ENCODE measurements at regions not wholly inside any gene's neighbourhood (a gene's known extent, or its start where the extent isn't known, plus 50 kb on each side); places are given as distances from the start of the nearest gene placed in this dataset.

DNA sequence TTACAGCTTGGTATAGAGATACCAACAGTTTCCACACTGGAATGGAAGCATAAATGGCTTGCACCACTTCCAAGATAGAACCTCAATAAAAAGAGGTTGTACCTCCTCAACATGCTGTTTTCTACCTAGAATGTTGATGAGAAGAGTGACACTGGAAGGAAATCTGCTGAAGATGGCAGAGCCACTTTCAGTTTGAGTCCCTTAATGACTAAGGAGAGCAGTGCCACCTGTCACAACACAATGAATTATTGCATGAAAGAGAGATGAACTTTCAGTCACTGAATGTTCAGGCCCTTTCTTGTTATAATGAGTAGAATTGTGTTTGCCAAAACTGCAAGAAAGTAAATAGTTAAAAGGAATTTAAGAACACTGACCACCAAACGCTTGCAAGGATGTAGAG, 958.5 kb downstream of the DTWD2 start:
- Histone ChIP-seq H3K4me3 (replicated peaks in 1 of 3; ENCODE audit: insufficient read depth in 1 of 3, low read depth in 1 of 3, low read length in 3 of 3) (no peak overlapping the region), H3K4me1 (ENCODE audit: control insufficient read depth, extremely low read depth, insufficient read depth, low read length) (no peaks in the 10 kb centered on the region), H2AFZ (ENCODE audit: low read depth, low read length) (no peak overlapping the region), H3K79me2 (ENCODE audit: control insufficient read depth, insufficient read depth, low read length) (no peaks in the 10 kb centered on the region), H4K20me1 (replicated peaks; ENCODE audit: control insufficient read depth, extremely low read depth, insufficient read depth, low read length) (no peaks in the 10 kb centered on the region), H3K9ac (replicated peaks; ENCODE audit: extremely low read depth, insufficient read depth, low read length) (no peak overlapping the region), H3K27me3 (ENCODE audit: control insufficient read depth in 2 of 2, insufficient read depth in 2 of 2, low read length in 2 of 2) (no peaks in the 10 kb centered on the region), H3K4me2 (ENCODE audit: insufficient read depth, low read length) (no peak overlapping the region), H3K27ac (ENCODE audit: insufficient read depth, low read depth, low read length) (no peak overlapping the region), H3K9me1 (replicated peaks; ENCODE audit: control insufficient read depth, extremely low read depth, insufficient read depth, low read length) (no peaks in the 10 kb centered on the region), H3K36me3 (ENCODE audit: control insufficient read depth in 2 of 2, extremely low read depth in 1 of 2, insufficient read depth in 2 of 2, low read length in 2 of 2) (no peaks in the 10 kb centered on the region), H3K9me3 (replicated peaks; ENCODE audit: control insufficient read depth, insufficient read depth, low read length) (no peaks in the 10 kb centered on the region)
- no peak for DNase-seq (ENCODE audit: low read depth, low spot score)
- no peak for FAIRE-seq
- TF ChIP-seq GATA2 (IDR thresholded peaks at IDR 0.05; ENCODE audit: insufficient read depth, insufficient read length, low read depth, low read length) (no peak), EZH2 (IDR thresholded peaks at IDR 0.05; ENCODE audit: borderline replicate concordance, low read depth, low read length, severe bottlenecking) (no peak), POLR2AphosphoS5 (IDR thresholded peaks at IDR 0.05; ENCODE audit: insufficient read depth, low read depth, low read length) (no peak), JUN (IDR thresholded peaks at IDR 0.05; ENCODE audit: borderline replicate concordance, insufficient read depth, insufficient read length, low read depth) (no peak), POLR2A (IDR thresholded peaks at IDR 0.05; ENCODE audit: low read depth, low read length) (no peak), MYC (IDR thresholded peaks at IDR 0.05; ENCODE audit: low read depth, low read length) (no peak), FOS (IDR thresholded peaks at IDR 0.05; ENCODE audit: borderline replicate concordance, insufficient read depth, low read length) (no peak)
- TF ChIP-seq, protein P1, sequence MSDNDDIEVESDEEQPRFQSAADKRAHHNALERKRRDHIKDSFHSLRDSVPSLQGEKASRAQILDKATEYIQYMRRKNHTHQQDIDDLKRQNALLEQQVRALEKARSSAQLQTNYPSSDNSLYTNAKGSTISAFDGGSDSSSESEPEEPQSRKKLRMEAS (IDR thresholded peaks at IDR 0.05; ENCODE audit: insufficient read depth, insufficient read length): no peak
- TF ChIP-seq, protein P2, sequence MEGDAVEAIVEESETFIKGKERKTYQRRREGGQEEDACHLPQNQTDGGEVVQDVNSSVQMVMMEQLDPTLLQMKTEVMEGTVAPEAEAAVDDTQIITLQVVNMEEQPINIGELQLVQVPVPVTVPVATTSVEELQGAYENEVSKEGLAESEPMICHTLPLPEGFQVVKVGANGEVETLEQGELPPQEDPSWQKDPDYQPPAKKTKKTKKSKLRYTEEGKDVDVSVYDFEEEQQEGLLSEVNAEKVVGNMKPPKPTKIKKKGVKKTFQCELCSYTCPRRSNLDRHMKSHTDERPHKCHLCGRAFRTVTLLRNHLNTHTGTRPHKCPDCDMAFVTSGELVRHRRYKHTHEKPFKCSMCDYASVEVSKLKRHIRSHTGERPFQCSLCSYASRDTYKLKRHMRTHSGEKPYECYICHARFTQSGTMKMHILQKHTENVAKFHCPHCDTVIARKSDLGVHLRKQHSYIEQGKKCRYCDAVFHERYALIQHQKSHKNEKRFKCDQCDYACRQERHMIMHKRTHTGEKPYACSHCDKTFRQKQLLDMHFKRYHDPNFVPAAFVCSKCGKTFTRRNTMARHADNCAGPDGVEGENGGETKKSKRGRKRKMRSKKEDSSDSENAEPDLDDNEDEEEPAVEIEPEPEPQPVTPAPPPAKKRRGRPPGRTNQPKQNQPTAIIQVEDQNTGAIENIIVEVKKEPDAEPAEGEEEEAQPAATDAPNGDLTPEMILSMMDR (IDR thresholded peaks at IDR 0.05; ENCODE audit: extremely low read depth in 1 of 2, insufficient read depth in 1 of 2, low read depth in 1 of 2, low read length in 2 of 2): no peak
- BruUV-seq (replicated peaks): no TSS peak
- intact Hi-C loops (cut with micrococcal nuclease): no loop called here
- ChIA-PET POLR2A (no interaction called here), CTCF (no interaction called here)
- dilution Hi-C loops (cut with MboI; ENCODE audit: extremely low pct_ligation_motif_present, low sequenced_read_pairs): no loop called here
